Left hindlimb (tissue), 1 donor: ENCODE measurements at regions not wholly inside any gene's neighbourhood (a gene's known extent, or its start where the extent isn't known, plus 50 kb on each side); places are given as distances from the start of the nearest gene placed in this dataset.

Source experiments
- DNase-seq: peaks from one replicate; pipeline ENCODE4 v3.0.0-alpha.2; 2018

- DNase-seq = no peak
Measured at GRCh38 chr2:155748131-155748530, 584.4 kb downstream of the NR4A2 start.

- DNase-seq = no peak
Measured at GRCh38 chr2:155747531-155747930, 585.0 kb downstream of the NR4A2 start.

DNA sequence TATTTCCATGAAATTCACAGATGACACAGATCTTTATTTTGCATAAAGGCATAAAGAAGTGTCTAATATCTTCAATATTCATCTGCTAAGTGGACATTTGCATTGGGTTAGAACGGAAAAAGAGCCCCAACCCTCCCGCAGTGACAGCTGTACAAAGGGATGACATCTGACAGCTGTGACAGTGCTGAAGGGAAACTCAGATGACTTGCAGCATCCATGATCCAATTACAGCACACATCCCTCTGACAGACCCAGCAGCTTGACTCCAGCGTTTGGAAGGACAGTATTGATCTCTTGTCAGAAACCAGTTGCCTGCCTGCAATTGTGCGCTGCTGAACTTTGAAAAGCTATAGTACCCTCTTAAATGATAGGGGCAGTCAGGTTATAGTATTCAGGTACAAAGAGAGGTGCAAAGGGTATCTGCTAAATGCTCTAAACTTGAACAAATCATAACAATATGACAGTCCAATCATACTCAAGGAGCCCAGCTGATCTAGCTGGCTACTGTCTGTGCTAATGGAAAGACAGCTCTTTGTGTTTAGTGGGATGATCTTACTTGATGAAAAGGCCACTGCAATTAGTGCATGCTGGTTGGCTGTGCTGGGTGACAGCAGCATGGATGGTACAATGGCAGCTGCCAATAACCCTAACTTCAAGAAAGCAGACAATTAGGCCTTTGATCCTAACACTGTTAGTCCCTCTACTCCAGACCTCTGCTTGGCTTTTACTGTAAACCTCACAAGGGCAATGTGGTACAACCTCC lies 599.2 kb downstream of the NR4A2 start:
- peak; percentile 33 for DNase-seq

DNA sequence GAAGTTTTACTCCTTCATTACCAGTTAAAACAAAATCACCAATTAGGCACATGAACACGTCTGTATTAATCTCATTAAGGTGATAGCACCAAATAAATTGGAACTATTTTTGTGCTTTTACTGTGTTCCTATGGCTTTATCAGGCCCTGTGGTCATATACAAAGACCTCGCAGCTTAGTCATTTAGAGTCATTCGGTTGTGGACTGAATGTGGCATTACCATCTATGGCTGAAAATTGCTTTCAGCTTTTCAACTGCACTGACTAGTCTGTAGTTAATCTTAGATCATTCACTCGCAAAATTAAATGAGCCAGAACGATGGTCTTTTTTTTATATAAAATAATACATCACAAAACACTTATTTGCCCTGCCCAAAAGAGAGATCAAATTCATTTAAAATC lies 601.7 kb downstream of the NR4A2 start:
- DNase-seq = no peak

DNA sequence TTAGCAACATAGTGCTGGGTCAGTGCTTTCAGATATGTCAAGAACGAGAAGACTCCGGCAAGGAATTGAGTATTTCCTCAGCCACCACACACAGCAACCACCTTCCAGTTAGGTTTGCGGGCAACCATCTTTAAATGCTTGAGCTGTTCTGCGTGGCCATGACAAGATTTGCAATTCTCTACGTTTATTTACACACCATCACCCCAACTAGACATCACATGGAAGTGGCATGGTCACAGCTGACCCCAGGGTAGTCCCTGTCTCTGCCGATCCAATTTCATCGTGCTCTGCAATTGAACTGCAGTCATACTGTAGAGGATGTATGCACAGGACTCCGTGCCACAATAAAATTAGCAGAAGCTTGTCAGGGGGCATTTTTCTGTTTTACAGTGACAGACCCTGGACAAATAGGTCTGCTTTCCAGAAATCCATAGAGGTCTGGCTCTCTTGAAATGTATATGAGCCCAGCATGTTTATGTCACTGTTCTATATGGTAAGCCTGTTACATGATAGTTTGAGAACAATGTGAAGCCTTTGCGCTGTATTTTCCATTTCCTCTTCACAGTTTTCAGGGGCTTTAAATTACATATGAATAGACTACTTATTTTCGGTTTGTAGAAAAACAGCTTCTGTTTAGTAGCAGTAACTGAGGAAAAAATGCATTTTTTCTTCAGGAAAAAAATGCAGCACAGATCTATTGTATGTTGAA lies 605.2 kb downstream of the NR4A2 start:
- peak; percentile 25 for DNase-seq

- no peak for DNase-seq
Measured at GRCh38 chr2:155722290-155722689, 610.2 kb downstream of the NR4A2 start.

GRCh38 chr2:155715705-155716104 lies 616.8 kb downstream of the NR4A2 start:
- no peak for DNase-seq

- DNase-seq = no peak
Measured at GRCh38 chr2:155714983-155715382, 617.5 kb downstream of the NR4A2 start.

- no peak for DNase-seq
Measured at GRCh38 chr2:155708071-155708470, 624.5 kb downstream of the NR4A2 start.

- no peak for DNase-seq
Measured at GRCh38 chr2:155703917-155704316, 628.6 kb downstream of the NR4A2 start.

GRCh38 chr2:155703048-155703447 lies 629.5 kb downstream of the NR4A2 start:
- no peak for DNase-seq

DNA sequence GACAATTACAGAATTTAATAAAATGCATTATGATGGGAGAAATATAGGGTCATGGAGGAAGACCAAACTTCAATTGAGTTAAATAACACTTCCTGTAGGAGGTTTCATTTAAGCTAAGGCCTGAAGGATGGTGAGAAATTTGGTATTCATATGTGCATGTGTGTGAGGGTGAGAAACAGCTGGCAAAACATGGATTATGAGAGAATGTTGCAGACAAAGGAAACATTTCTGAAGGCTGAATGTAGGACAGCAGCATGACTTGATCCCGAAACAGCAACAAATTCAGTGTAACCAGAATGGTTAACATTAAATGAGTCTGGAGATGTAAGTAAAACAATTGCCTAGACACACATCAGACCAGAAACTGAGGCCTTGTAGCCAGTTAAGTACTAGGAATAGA lies 630.8 kb downstream of the NR4A2 start:
- no peak for DNase-seq

- no peak for DNase-seq
Measured at GRCh38 chr2:155696571-155696970, 636.0 kb downstream of the NR4A2 start.

- no peak for DNase-seq
Measured at GRCh38 chr2:155695505-155695904, 637.0 kb downstream of the NR4A2 start.

GRCh38 chr2:155692856-155693255 lies 639.7 kb downstream of the NR4A2 start:
- DNase-seq = no peak

GRCh38 chr2:155692106-155692505 lies 640.4 kb downstream of the NR4A2 start:
- no peak for DNase-seq

GRCh38 chr2:155690785-155691184 lies 641.7 kb downstream of the NR4A2 start:
- DNase-seq = no peak

DNA sequence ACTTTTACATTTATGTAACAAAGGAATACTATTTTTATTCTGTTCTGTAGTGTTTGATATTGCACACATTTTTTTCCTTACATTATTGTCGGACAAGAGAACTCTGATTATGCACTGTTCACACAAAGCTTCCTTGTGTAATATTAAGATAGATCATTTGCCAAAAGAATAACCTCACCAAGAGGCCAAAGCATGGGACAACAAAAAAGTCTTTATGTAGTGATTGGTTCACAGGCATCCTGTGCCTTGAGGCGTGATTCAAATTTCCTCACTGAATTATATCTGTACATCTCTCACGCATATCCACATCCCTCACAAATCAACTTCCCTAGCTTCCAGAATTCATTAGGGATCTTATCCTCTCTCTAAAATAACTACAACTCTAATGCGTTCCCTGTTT lies 642.7 kb downstream of the NR4A2 start:
- no peak for DNase-seq

- DNase-seq = no peak
Measured at GRCh38 chr2:155687181-155687580, 645.3 kb downstream of the NR4A2 start.

DNA sequence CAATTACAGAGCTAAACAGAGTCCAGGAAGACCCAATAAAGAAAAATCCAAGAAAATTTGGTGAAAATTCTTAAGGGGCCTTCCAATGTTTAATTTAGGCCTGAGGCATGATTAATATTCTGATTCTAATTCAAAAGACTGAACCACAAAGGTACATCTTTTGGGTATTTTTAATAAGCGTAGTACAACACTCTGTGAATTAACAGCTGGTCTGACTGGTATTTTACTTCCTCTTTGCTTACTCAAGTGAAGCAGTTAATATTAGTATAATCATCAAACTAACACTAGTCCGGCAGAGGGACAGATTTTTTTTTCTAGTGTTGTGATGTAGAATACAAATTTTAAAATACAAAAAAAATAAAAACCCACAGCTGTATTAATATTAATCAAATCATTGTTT lies 652.9 kb downstream of the NR4A2 start:
- no peak for DNase-seq

GRCh38 chr2:155675920-155676319 lies 656.6 kb downstream of the NR4A2 start:
- DNase-seq = no peak

DNA sequence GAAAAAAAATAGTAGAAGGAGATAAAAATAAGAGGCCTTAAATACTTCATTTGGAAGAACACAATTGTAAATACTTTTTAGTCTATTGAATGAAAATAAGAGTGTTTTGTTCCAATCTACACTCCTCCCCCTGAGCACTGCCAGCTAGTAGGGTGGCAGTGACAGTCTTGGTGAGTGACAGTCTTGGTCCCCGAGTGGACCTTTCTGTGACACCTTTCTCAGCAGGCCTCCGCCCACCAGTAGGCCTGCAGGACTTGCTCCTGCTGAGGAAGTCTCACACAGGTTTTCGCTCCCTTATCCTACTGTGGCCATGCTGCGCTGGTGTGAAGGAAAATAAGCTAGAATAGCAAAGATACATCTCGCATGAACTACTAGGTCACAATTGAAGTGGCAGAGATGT lies 666.8 kb downstream of the NR4A2 start:
- no peak for DNase-seq

- DNase-seq = no peak
Measured at GRCh38 chr2:155663265-155663664, 669.3 kb downstream of the NR4A2 start.

DNA sequence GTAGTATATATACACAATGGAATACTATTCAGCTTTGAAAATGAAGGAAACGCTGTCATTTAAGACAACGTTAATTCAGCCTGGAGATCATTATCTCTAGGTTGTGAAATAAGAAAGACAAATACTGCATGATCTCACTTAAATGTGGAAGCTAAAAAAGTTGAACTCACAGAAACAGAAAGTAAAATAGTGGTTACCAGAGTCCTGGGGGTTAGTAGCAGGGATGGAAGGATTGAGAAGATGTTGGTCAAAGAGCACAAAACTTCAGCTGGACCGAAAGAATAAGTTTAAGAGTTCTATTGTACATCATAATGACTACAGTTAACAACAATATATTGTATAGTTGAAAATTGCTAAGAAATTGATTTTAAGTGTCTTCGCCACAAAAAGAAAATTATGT lies 670.3 kb downstream of the NR4A2 start:
- no peak for DNase-seq

DNA sequence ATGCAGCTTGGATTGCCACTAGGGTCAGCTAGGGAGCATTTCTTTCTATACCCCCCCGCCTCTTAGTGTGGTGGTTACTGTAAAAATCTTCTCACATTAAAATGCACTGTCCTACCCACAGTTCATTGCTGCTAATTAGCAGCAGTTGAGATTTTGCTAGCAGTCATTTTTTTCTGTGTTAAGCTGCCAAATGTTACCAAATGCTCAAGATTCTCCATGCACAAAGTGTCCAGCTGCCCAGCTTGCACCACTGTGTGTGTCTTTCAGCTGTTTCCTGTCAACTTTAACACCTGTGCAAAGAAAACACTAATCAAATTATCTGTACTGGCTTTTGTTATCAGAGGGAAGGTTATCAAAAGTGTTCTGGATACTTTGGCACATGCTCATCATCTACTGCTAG lies 679.3 kb downstream of the NR4A2 start:
- no peak for DNase-seq
